Hepatocyte (in vitro differentiated cells): ENCODE measurements at regions not wholly inside any gene's neighbourhood (a gene's known extent, or its start where the extent isn't known, plus 50 kb on each side); places are given as distances from the start of the nearest gene placed in this dataset.

Source experiments
- EZH2 ChIP-seq: fragments of 200-600 bp; sonication (generic); IDR thresholded peaks from 2 replicates; pipeline ENCODE4 v1.6.1; 2016; ENCODE audit warnings: antibody characterized with exemption, mild to moderate bottlenecking, borderline replicate concordance
- EZH2phosphoT487 ChIP-seq: fragments of 200-600 bp; sonication (generic); IDR thresholded peaks from one replicate; pipeline ENCODE4 v1.6.1; 2018; ENCODE audit warnings: antibody characterized with exemption, mild to moderate bottlenecking, low read depth, moderate library complexity; ENCODE audit not compliant: unreplicated experiment, severe bottlenecking
- TF ChIP-seq, protein P1 (sequence below): fragments of 200-600 bp; sonication (generic); IDR thresholded peaks from 2 replicates; pipeline ENCODE4 v1.5.1; 2016; ENCODE audit warnings: antibody characterized with exemption, mild to moderate bottlenecking; ENCODE audit not compliant: poor library complexity

DNA sequence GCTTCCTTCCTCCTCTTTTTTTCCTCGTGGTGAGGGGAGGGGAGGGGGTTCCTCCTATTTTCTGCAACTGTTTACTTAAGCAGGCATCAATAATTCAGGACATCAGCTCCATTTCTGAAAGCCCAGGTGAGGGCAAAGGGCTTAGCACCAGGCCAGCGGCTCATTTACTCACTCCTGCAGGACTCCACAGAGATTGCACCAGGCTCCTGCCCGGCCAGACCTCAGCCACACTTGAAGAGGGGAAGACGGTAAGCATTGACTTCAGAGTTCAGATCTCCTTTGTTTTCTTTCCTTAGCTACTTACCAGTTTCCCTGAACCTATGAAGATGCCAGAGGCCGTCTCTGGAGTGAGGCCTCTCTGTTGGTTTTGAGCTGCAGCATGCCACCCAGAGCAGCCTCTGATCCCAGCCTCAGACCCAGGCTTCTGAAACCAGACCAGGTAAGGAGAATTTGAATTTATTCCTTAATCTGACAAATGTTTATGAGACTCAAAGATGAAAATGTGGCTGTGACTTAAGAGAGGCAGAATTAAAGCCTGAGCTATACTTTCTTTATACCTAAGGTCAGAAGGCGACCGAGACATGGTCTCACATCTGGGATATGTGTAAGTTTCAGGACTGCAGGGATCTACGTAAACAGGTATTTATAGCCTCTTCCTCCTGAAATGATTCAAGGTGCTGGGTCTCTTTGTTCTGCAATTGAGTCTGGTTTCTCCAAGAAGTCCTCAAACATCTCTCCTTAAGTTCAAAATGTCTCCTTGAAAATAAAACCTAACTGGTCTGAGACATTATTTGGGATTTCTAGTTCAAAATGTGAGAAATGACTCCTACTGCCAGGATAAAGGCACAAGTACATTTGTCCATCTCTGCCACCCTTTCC is 272.5 kb upstream of the RUNX1 start:
- TF ChIP-seq, protein P1, sequence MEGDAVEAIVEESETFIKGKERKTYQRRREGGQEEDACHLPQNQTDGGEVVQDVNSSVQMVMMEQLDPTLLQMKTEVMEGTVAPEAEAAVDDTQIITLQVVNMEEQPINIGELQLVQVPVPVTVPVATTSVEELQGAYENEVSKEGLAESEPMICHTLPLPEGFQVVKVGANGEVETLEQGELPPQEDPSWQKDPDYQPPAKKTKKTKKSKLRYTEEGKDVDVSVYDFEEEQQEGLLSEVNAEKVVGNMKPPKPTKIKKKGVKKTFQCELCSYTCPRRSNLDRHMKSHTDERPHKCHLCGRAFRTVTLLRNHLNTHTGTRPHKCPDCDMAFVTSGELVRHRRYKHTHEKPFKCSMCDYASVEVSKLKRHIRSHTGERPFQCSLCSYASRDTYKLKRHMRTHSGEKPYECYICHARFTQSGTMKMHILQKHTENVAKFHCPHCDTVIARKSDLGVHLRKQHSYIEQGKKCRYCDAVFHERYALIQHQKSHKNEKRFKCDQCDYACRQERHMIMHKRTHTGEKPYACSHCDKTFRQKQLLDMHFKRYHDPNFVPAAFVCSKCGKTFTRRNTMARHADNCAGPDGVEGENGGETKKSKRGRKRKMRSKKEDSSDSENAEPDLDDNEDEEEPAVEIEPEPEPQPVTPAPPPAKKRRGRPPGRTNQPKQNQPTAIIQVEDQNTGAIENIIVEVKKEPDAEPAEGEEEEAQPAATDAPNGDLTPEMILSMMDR: no peak
- TF ChIP-seq EZH2phosphoT487 (no peak), EZH2 (no peak)
